ENCODE measurements at regions not wholly inside any gene's neighbourhood (a gene's known extent, or its start where the extent isn't known, plus 50 kb on each side); places are given as distances from the start of the nearest gene placed in this dataset.
A peak's percentile ranks its signal among the peaks of the same experiment; 100 is the strongest.
"Not testable (repeated sequence)": the region's sequence is repeated elsewhere in the genome, so short reads cannot be mapped to it uniquely, and the experiment has no call there.

GRCh38 chr9:117775591-117775990 lies 71.4 kb downstream of the TLR4 start:
- no peak for DNase-seq (ENCODE audit: low read depth in 1 of 2, low spot score in 1 of 2)

- no peak for DNase-seq (ENCODE audit: low read depth in 1 of 2, low spot score in 1 of 2)
Observed at GRCh38 chr9:117777823-117778222, 73.6 kb downstream of the TLR4 start.

GRCh38 chr9:117779760-117780159 lies 75.6 kb downstream of the TLR4 start:
- DNase-seq (ENCODE audit: low read depth in 1 of 2, low spot score in 1 of 2), result no peak

- DNase-seq (ENCODE audit: low read depth in 1 of 2, low spot score in 1 of 2), result peak; percentile 3 to 13
Observed at GRCh38 chr9:117782931-117783788, 79.0 kb downstream of the TLR4 start.

- DNase-seq (ENCODE audit: low read depth in 1 of 2, low spot score in 1 of 2), result peak in 1 of 2 donors; percentile 2
Observed at GRCh38 chr9:117783828-117784227, 79.6 kb downstream of the TLR4 start.

- DNase-seq (ENCODE audit: low read depth in 1 of 2, low spot score in 1 of 2), result no peak
Observed at GRCh38 chr9:117784996-117785395, 80.8 kb downstream of the TLR4 start.

- no peak for DNase-seq (ENCODE audit: low read depth in 1 of 2, low spot score in 1 of 2)
Observed at GRCh38 chr9:117787746-117788145, 83.5 kb downstream of the TLR4 start.

GRCh38 chr9:117795271-117795670 lies 91.1 kb downstream of the TLR4 start:
- DNase-seq (ENCODE audit: low read depth in 1 of 2, low spot score in 1 of 2), result no peak

- no peak for DNase-seq (ENCODE audit: low read depth in 1 of 2, low spot score in 1 of 2)
Observed at GRCh38 chr9:117796681-117797080, 92.5 kb downstream of the TLR4 start.

GRCh38 chr9:117800389-117800788 lies 96.2 kb downstream of the TLR4 start:
- DNase-seq (ENCODE audit: low read depth in 1 of 2, low spot score in 1 of 2), result no peak

- DNase-seq (ENCODE audit: low read depth in 1 of 2, low spot score in 1 of 2), result no peak
Observed at GRCh38 chr9:117809751-117810150, 105.5 kb downstream of the TLR4 start.

GRCh38 chr9:117815315-117815714 lies 111.1 kb downstream of the TLR4 start:
- DNase-seq (ENCODE audit: low read depth in 1 of 2, low spot score in 1 of 2), result no peak

- no peak for DNase-seq (ENCODE audit: low read depth in 1 of 2, low spot score in 1 of 2)
Observed at GRCh38 chr9:117815948-117816347, 111.7 kb downstream of the TLR4 start.

GRCh38 chr9:117821954-117822353 lies 117.8 kb downstream of the TLR4 start:
- DNase-seq (ENCODE audit: low read depth in 1 of 2, low spot score in 1 of 2), result no peak

GRCh38 chr9:117823576-117823975 lies 119.4 kb downstream of the TLR4 start:
- DNase-seq (ENCODE audit: low read depth in 1 of 2, low spot score in 1 of 2), result no peak

- peak in 1 of 2 donors; percentile 25 for DNase-seq (ENCODE audit: low read depth in 1 of 2, low spot score in 1 of 2)
Observed at GRCh38 chr9:117825609-117826347, 121.6 kb downstream of the TLR4 start.

GRCh38 chr9:117826837-117827236 lies 122.6 kb downstream of the TLR4 start:
- no peak for DNase-seq (ENCODE audit: low read depth in 1 of 2, low spot score in 1 of 2)

- no peak for DNase-seq (ENCODE audit: low read depth in 1 of 2, low spot score in 1 of 2)
Observed at GRCh38 chr9:117827456-117827855, 123.3 kb downstream of the TLR4 start.

- no peak for DNase-seq (ENCODE audit: low read depth in 1 of 2, low spot score in 1 of 2)
Observed at GRCh38 chr9:117828466-117828865, 124.3 kb downstream of the TLR4 start.

- DNase-seq (ENCODE audit: low read depth in 1 of 2, low spot score in 1 of 2), result no peak
Observed at GRCh38 chr9:117835798-117836197, 131.6 kb downstream of the TLR4 start.

GRCh38 chr9:117839862-117840261 lies 135.7 kb downstream of the TLR4 start:
- no peak for DNase-seq (ENCODE audit: low read depth in 1 of 2, low spot score in 1 of 2)

- not testable (repeated sequence) for DNase-seq (ENCODE audit: low read depth in 1 of 2, low spot score in 1 of 2)
Observed at GRCh38 chr9:117851836-117852461, 147.7 kb downstream of the TLR4 start.

All from activated CD4-positive, alpha-beta T cell treated with anti-CD3 and anti-CD28 coated beads, Interleukin-2, amount 50 U/mL, for 24 hours (primary cell).